Endothelial cell of umbilical vein (primary cell): ENCODE measurements at regions not wholly inside any gene's neighbourhood (a gene's known extent, or its start where the extent isn't known, plus 50 kb on each side); places are given as distances from the start of the nearest gene placed in this dataset.

Source experiments
- BruUV-seq: library from RNA; stranded (reverse); fragments of 400-500 nt; replicated peaks from 2 replicates; lab custom pipeline; 2021; lab: Mats Ljungman, UMichigan
- CTCF ChIA-PET: fragments of 300-600, 350-600 bp; sonication (Branson Sonifier 250); formaldehyde crosslinking; loops from one replicate; lab custom pipeline; 2021; ENCODE audit warnings: antibody characterized with exemption, inconsistent platforms; lab: Charles Lee
- POLR2A ChIA-PET: fragments of 300-600, 350-600 bp; sonication (Branson Sonifier 250); formaldehyde crosslinking; loops from one replicate; lab custom pipeline; 2021; ENCODE audit warnings: antibody characterized with exemption, inconsistent platforms; lab: Charles Lee
- DNase-seq: peaks from one replicate; pipeline ENCODE4 v3.0.0-alpha.2; 2011; ENCODE audit warnings: low read depth, low spot score
- FAIRE-seq: peaks from 2 replicates; lab custom pipeline; 2011; peaks lifted over from hg19 to GRCh38; lab: Jason Lieb, UNC
- H2AFZ ChIP-seq: 2 replicates; pipeline ENCODE4 v1.6.0; 2012; ENCODE audit warnings: low read depth, low read length, control low read depth, inconsistent platforms
- H3K27ac ChIP-seq: 2 replicates; pipeline ENCODE4 v1.5.1; 2011; ENCODE audit warnings: low read depth, mild to moderate bottlenecking, control low read depth, low read length, moderate library complexity; ENCODE audit not compliant: insufficient read depth
- H3K27me3 ChIP-seq, 2 experiments: 2 replicates each; pipeline versions ENCODE4 v1.6.0 to v1.6.1; 2011; ENCODE audit warnings: low read length in 2 of 2, mixed read lengths in 1 of 2; ENCODE audit not compliant: control insufficient read depth in 2 of 2, insufficient read depth in 2 of 2
- H3K36me3 ChIP-seq, 2 experiments: 2 replicates in 1 of 2; 3 replicates in 1 of 2; pipeline ENCODE4 v1.5.1; 2011; ENCODE audit warnings: low read length in 2 of 2, mild to moderate bottlenecking in 1 of 2, moderate library complexity in 1 of 2; ENCODE audit not compliant: control insufficient read depth in 2 of 2, insufficient read depth in 2 of 2; ENCODE audit errors: extremely low read depth in 1 of 2
- H3K4me1 ChIP-seq: 3 replicates; pipeline ENCODE4 v1.5.1; 2011; ENCODE audit warnings: mild to moderate bottlenecking, low read length; ENCODE audit not compliant: control insufficient read depth, insufficient read depth; ENCODE audit errors: extremely low read depth
- H3K4me2 ChIP-seq: 2 replicates; pipeline ENCODE4 v1.6.1; 2011; ENCODE audit warnings: low read length, control low read depth, mixed read lengths; ENCODE audit not compliant: insufficient read depth
- H3K4me3 ChIP-seq, 3 experiments: fragments of 200-600 bp in 1 of 3; sonication (generic), shearing (Covaris generic) in 1 of 3; replicated peaks in 1 of 3; 2 replicates each; pipeline ENCODE4 v1.5.1; 2011 to 2016; ENCODE audit warnings: control low read depth in 3 of 3, low read length in 3 of 3, mild to moderate bottlenecking in 2 of 3, inconsistent platforms in 1 of 3, low read depth in 1 of 3, moderate library complexity in 1 of 3; ENCODE audit not compliant: insufficient read depth in 1 of 3
- H3K79me2 ChIP-seq: 2 replicates; pipeline ENCODE4 v1.6.0; 2012; ENCODE audit warnings: low read length, inconsistent platforms; ENCODE audit not compliant: control insufficient read depth, insufficient read depth
- H3K9ac ChIP-seq: replicated peaks from 2 replicates; pipeline ENCODE3; 2011; ENCODE audit warnings: low read length, control low read depth; ENCODE audit not compliant: insufficient read depth; ENCODE audit errors: extremely low read depth
- H3K9me1 ChIP-seq: replicated peaks from 3 replicates; pipeline ENCODE4 v1.6.0; 2011; ENCODE audit warnings: mild to moderate bottlenecking, low read length; ENCODE audit not compliant: control insufficient read depth, insufficient read depth; ENCODE audit errors: extremely low read depth
- H3K9me3 ChIP-seq: replicated peaks from 2 replicates; pipeline ENCODE4 v1.5.1; 2012; ENCODE audit warnings: low read length, inconsistent platforms; ENCODE audit not compliant: control insufficient read depth, insufficient read depth
- H4K20me1 ChIP-seq: replicated peaks from 2 replicates; pipeline ENCODE3; 2011; ENCODE audit warnings: mild to moderate bottlenecking, low read length; ENCODE audit not compliant: control insufficient read depth, insufficient read depth; ENCODE audit errors: extremely low read depth
- CTCF ChIP-seq, 2 donors: IDR thresholded peaks; 1 replicate in 1 of 2; 2 replicates in 1 of 2; pipeline ENCODE4 v1.5.1; 2011; ENCODE audit warnings: low read length in 2 of 2, mild to moderate bottlenecking in 2 of 2, moderate library complexity in 2 of 2, control low read depth in 1 of 2, inconsistent platforms in 1 of 2, low read depth in 1 of 2; ENCODE audit not compliant: insufficient read depth in 1 of 2; ENCODE audit errors: extremely low read depth in 1 of 2
- EZH2 ChIP-seq: IDR thresholded peaks from 2 replicates; pipeline ENCODE4 v1.6.1; 2012; ENCODE audit warnings: borderline replicate concordance, low read depth, mild to moderate bottlenecking, moderate library complexity, low read length, inconsistent platforms; ENCODE audit not compliant: severe bottlenecking
- FOS ChIP-seq: IDR thresholded peaks from 2 replicates; pipeline ENCODE4 v1.6.1; 2011; ENCODE audit warnings: mild to moderate bottlenecking, low read length, moderate library complexity, borderline replicate concordance; ENCODE audit not compliant: insufficient read depth
- GATA2 ChIP-seq: IDR thresholded peaks from 2 replicates; pipeline ENCODE4 v1.7.0; 2011; ENCODE audit warnings: low read depth, mild to moderate bottlenecking, moderate library complexity, mixed read lengths, low read length; ENCODE audit not compliant: insufficient read length, insufficient read depth
- JUN ChIP-seq: IDR thresholded peaks from 2 replicates; pipeline ENCODE4 v1.6.1; 2011; ENCODE audit warnings: borderline replicate concordance, low read depth; ENCODE audit not compliant: insufficient read length, insufficient read depth
- MAX ChIP-seq: IDR thresholded peaks from 2 replicates; pipeline ENCODE4 v1.6.1; 2011; ENCODE audit not compliant: insufficient read depth, insufficient read length
- MYC ChIP-seq: IDR thresholded peaks from one replicate; pipeline ENCODE4 v1.6.1; 2011; ENCODE audit warnings: mild to moderate bottlenecking, low read depth, low read length
- POLR2A ChIP-seq: IDR thresholded peaks from 2 replicates; pipeline ENCODE4 v1.6.1; 2012; ENCODE audit warnings: low read depth, mild to moderate bottlenecking, control low read depth, low read length
- POLR2AphosphoS5 ChIP-seq: IDR thresholded peaks from 2 replicates; pipeline ENCODE4 v1.6.1; 2012; ENCODE audit warnings: low read depth, mild to moderate bottlenecking, control low read depth, low read length, moderate library complexity; ENCODE audit not compliant: insufficient read depth
- dilution Hi-C: fragments of 300-500 bp; cut with MboI; formaldehyde crosslinking; loops from one replicate; pipeline ENCODE4 v1.15.0; 2019; ENCODE audit warnings: low sequenced_read_pairs; ENCODE audit not compliant: extremely low pct_ligation_motif_present
- intact Hi-C: fragments of 100-400 bp; cut with micrococcal nuclease; formaldehyde crosslinking; loops from one replicate; pipeline ENCODE4 v1.10.0; 2022

GRCh38 chr6:91185072-91185471 is 598.2 kb upstream of the MAP3K7 start:
- TF ChIP-seq FOS (no peak), JUN (no peak), MYC (no peak), GATA2 (no peak)
- dilution Hi-C loops: no loop called here
- BruUV-seq: no TSS peak

GRCh38 chr6:91181416-91181815 is 594.5 kb upstream of the MAP3K7 start:
- H3K36me3 ChIP-seq: no peaks in the 10 kb centered on the region
- no peaks in the 10 kb centered on the region for H3K27me3 ChIP-seq
- no peak overlapping the region for H3K27ac ChIP-seq
- no peak overlapping the region for H2AFZ ChIP-seq
- no peaks in the 10 kb centered on the region for H3K4me1 ChIP-seq
- BruUV-seq: no TSS peak
- H4K20me1 ChIP-seq: no peaks in the 10 kb centered on the region
- no peaks in the 10 kb centered on the region for H3K9me1 ChIP-seq
- intact Hi-C loops (no loop called here), dilution Hi-C loops (no loop called here)
- FAIRE-seq (no peak), DNase-seq (no peak)
- no peaks in the 10 kb centered on the region for H3K9me3 ChIP-seq
- no peak overlapping the region for H3K4me3 ChIP-seq
- ChIA-PET CTCF (interaction anchor here (1.0 kb wide), 1 partner anchor 102 kb away, joined by 3 read pairs; no protein-coding TSS in a partner anchor), POLR2A (no interaction called here)
- H3K9ac ChIP-seq: no peak overlapping the region
- H3K4me2 ChIP-seq: no peak overlapping the region
- no peak for TF ChIP-seq JUN
- no peak for TF ChIP-seq FOS
- TF ChIP-seq POLR2AphosphoS5: no peak
- TF ChIP-seq POLR2A: no peak
- no peak for TF ChIP-seq EZH2
- TF ChIP-seq MYC: no peak
- TF ChIP-seq MAX: no peak
- TF ChIP-seq GATA2: no peak
- no peak for TF ChIP-seq CTCF (IDR thresholded peaks at IDR 0.05; ENCODE audit: extremely low read depth in 1 of 2, insufficient read depth in 1 of 2, low read depth in 1 of 2, low read length in 2 of 2)
- H3K79me2 ChIP-seq: no peaks in the 10 kb centered on the region

More at GRCh38 chr6:91185072-91185471, 598.2 kb upstream of the MAP3K7 start:
- Histone ChIP-seq H3K9ac (no peak overlapping the region), H3K4me3 (no peak overlapping the region), H3K4me2 (no peak overlapping the region), H3K9me3 (no peaks in the 10 kb centered on the region), H3K9me1 (no peaks in the 10 kb centered on the region), H4K20me1 (no peaks in the 10 kb centered on the region), H2AFZ (no peak overlapping the region), H3K79me2 (no peaks in the 10 kb centered on the region), H3K27ac (no peak overlapping the region), H3K4me1 (no peaks in the 10 kb centered on the region), H3K27me3 (no peaks in the 10 kb centered on the region), H3K36me3 (no peaks in the 10 kb centered on the region)
- POLR2A ChIA-PET: no interaction called here
- FAIRE-seq (peak; percentile 56), DNase-seq (no peak)
- intact Hi-C loops: no loop called here
- CTCF ChIA-PET: no interaction called here
